ENCODE measurements at regions not wholly inside any gene's neighbourhood (a gene's known extent, or its start where the extent isn't known, plus 50 kb on each side); places are given as distances from the start of the nearest gene placed in this dataset.

DNA sequence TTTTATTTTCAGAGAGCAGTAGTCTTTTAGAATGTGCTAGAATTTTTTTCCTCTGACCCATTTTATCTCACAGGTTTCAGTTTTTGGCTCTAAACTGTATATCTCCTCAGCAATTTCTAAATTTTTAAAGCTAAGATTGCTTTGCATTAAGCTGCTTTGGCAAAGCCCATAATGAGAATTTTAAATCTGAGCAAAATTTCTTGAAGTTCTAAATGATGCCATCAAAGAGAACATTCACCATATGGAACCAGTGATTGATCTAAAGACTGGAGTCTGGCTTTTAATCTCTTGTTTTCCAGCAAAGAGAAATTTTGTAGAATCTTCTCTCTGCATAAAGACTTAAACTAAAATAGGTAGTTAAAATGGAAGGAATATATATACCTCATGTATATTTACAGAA is 313.6 kb downstream of the TBC1D32 start:
- TF ChIP-seq, protein P1, sequence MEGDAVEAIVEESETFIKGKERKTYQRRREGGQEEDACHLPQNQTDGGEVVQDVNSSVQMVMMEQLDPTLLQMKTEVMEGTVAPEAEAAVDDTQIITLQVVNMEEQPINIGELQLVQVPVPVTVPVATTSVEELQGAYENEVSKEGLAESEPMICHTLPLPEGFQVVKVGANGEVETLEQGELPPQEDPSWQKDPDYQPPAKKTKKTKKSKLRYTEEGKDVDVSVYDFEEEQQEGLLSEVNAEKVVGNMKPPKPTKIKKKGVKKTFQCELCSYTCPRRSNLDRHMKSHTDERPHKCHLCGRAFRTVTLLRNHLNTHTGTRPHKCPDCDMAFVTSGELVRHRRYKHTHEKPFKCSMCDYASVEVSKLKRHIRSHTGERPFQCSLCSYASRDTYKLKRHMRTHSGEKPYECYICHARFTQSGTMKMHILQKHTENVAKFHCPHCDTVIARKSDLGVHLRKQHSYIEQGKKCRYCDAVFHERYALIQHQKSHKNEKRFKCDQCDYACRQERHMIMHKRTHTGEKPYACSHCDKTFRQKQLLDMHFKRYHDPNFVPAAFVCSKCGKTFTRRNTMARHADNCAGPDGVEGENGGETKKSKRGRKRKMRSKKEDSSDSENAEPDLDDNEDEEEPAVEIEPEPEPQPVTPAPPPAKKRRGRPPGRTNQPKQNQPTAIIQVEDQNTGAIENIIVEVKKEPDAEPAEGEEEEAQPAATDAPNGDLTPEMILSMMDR (IDR thresholded peaks at IDR 0.05) = no peak
- TF ChIP-seq EP300 (IDR thresholded peaks at IDR 0.05) (no peak), POLR2A (IDR thresholded peaks at IDR 0.05) (no peak), POLR2AphosphoS5 (IDR thresholded peaks at IDR 0.05) (no peak)

All from sigmoid colon (tissue), 4 donors.